Loucy (cell line): ENCODE measurements at regions not wholly inside any gene's neighbourhood (a gene's known extent, or its start where the extent isn't known, plus 50 kb on each side); places are given as distances from the start of the nearest gene placed in this dataset.

Experiments used
- H2AFZ ChIP-seq: fragments of 200-600 bp; sonication (generic); 2 replicates; pipeline ENCODE4 v1.6.0; 2016; ENCODE audit warnings: antibody characterized with exemption, mild to moderate bottlenecking, low read length, moderate library complexity
- H3F3A ChIP-seq: fragments of 200-600 bp; 2 replicates; pipeline ENCODE4 v1.6.0; 2016; ENCODE audit warnings: antibody characterized with exemption, low read depth, mild to moderate bottlenecking
- H3K27me3 ChIP-seq: fragments of 200-600 bp; sonication (generic); 2 replicates; pipeline ENCODE4 v1.6.1; 2014; ENCODE audit warnings: low read length, mild to moderate bottlenecking; ENCODE audit not compliant: insufficient read depth, poor library complexity, severe bottlenecking
- H3K36me3 ChIP-seq: fragments of 200-600 bp; sonication (generic); 2 replicates; pipeline ENCODE4 v1.6.1; 2016; ENCODE audit warnings: low read length; ENCODE audit not compliant: insufficient read depth
- H3K4me1 ChIP-seq: fragments of 200-600 bp; sonication (generic); 2 replicates; pipeline ENCODE4 v1.5.1; 2014; ENCODE audit warnings: low read length, mild to moderate bottlenecking; ENCODE audit not compliant: insufficient read depth, poor library complexity, severe bottlenecking
- H3K4me2 ChIP-seq: fragments of 200-600 bp; sonication (generic); 2 replicates; pipeline ENCODE4 v1.6.0; 2014; ENCODE audit warnings: antibody characterized with exemption, low read length, low read depth, mild to moderate bottlenecking; ENCODE audit not compliant: poor library complexity, severe bottlenecking
- H3K4me3 ChIP-seq: fragments of 200-600 bp; sonication (generic); 2 replicates; pipeline ENCODE4 v1.5.1; 2014; ENCODE audit warnings: low read length, mild to moderate bottlenecking, mixed read lengths; ENCODE audit not compliant: poor library complexity, severe bottlenecking
- H3K79me2 ChIP-seq: fragments of 200-600 bp; sonication (generic); 2 replicates; pipeline ENCODE4 v1.6.1; 2014; ENCODE audit warnings: low read length; ENCODE audit not compliant: insufficient read depth
- H3K9ac ChIP-seq: fragments of 200-600 bp; sonication (generic); 2 replicates; pipeline ENCODE4 v1.6.0; 2014; ENCODE audit warnings: mild to moderate bottlenecking, low read depth, low read length, moderate library complexity; ENCODE audit not compliant: poor library complexity, severe bottlenecking
- H3K9me2 ChIP-seq: fragments of 200-600 bp; sonication (generic); replicated peaks from 2 replicates; pipeline ENCODE4 v1.6.1; 2016; ENCODE audit warnings: low read depth, low read length, mixed read lengths
- H3K9me3 ChIP-seq: fragments of 200-600 bp; sonication (generic); 2 replicates; pipeline ENCODE4 v1.6.1; 2014; ENCODE audit warnings: mild to moderate bottlenecking, antibody characterized with exemption, low read length, low read depth; ENCODE audit not compliant: insufficient read depth
- H4K20me1 ChIP-seq: fragments of 200-600 bp; sonication (generic); 2 replicates; pipeline ENCODE4 v1.6.0; 2014; ENCODE audit warnings: antibody characterized with exemption, low read length, mild to moderate bottlenecking; ENCODE audit not compliant: insufficient read depth, poor library complexity, severe bottlenecking
- CTCF ChIP-seq: fragments of 200-600 bp; sonication (generic); conservative IDR thresholded peaks from 2 replicates; pipeline ENCODE4 v1.5.1; 2014; ENCODE audit warnings: mild to moderate bottlenecking, antibody characterized with exemption, low read length
- EZH2phosphoT487 ChIP-seq: fragments of 200-600 bp; IDR thresholded peaks from 2 replicates; pipeline ENCODE4 v1.6.1; 2018; ENCODE audit warnings: antibody characterized with exemption, mild to moderate bottlenecking, moderate library complexity, borderline replicate concordance

- no peaks in the 10 kb centered on the region for H3K9me2 ChIP-seq
- H3K4me2 ChIP-seq: no peak overlapping the region
- H3K27me3 ChIP-seq: no peaks in the 10 kb centered on the region
- no peaks in the 10 kb centered on the region for H3F3A ChIP-seq
- no peaks in the 10 kb centered on the region for H3K4me1 ChIP-seq
- TF ChIP-seq EZH2phosphoT487 (no peak), CTCF (no peak)
- no peaks in the 10 kb centered on the region for H4K20me1 ChIP-seq
- no peak overlapping the region for H3K9ac ChIP-seq
- H3K79me2 ChIP-seq: no peaks in the 10 kb centered on the region
- H3K36me3 ChIP-seq: no peaks in the 10 kb centered on the region
- H3K9me3 ChIP-seq: no peaks in the 10 kb centered on the region
- H2AFZ ChIP-seq: no peak overlapping the region
- no peak overlapping the region for H3K4me3 ChIP-seq
These were observed 137.8 kb upstream of the ADAMTS9 start for GRCh38 chr3:64825404-64826120.

DNA sequence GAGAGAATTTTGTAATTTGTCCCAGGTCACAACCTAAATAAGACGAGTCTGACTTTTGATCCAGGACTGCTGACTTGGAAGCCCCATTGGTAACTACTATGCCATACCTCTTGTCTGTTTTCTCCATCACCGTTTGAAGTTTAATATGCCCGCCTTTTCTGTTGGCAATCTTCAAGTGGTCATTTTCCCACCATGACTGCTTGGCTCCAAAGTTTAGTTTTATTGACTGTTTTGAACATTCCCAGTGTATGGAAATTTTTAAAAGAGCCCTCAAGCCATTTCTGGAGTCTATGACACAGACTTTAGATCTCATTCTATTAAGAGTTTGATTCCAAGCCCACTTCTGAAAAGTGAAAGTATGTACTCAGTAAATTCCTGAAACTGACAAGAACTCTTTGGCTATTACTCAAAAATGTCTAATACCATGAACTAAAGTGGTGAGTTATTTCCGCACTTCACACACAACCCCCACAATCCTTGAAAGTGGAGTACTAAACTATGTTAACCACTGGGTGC lies 136.7 kb upstream of the ADAMTS9 start:
- Histone ChIP-seq H3K4me3 (no peak overlapping the region), H3K9me2 (no peaks in the 10 kb centered on the region), H3K4me2 (no peak overlapping the region), H3K27me3 (no peaks in the 10 kb centered on the region), H4K20me1 (no peaks in the 10 kb centered on the region), H3K36me3 (no peaks in the 10 kb centered on the region), H3F3A (no peaks in the 10 kb centered on the region), H3K9ac (no peak overlapping the region), H3K9me3 (no peaks in the 10 kb centered on the region), H3K79me2 (no peaks in the 10 kb centered on the region), H3K4me1 (no peaks in the 10 kb centered on the region), H2AFZ (no peak overlapping the region)
- no peak for TF ChIP-seq EZH2phosphoT487
- TF ChIP-seq CTCF: no peak

GRCh38 chr3:64818196-64818595 lies 130.4 kb upstream of the ADAMTS9 start:
- H3K9ac ChIP-seq: no peak overlapping the region
- no peaks in the 10 kb centered on the region for H4K20me1 ChIP-seq
- no peak overlapping the region for H3K4me3 ChIP-seq
- H2AFZ ChIP-seq: no peak overlapping the region
- no peaks in the 10 kb centered on the region for H3K36me3 ChIP-seq
- H3F3A ChIP-seq: no peaks in the 10 kb centered on the region
- no peaks in the 10 kb centered on the region for H3K4me1 ChIP-seq
- no peak overlapping the region for H3K4me2 ChIP-seq
- H3K27me3 ChIP-seq: no peaks in the 10 kb centered on the region
- H3K79me2 ChIP-seq: no peaks in the 10 kb centered on the region
- no peaks in the 10 kb centered on the region for H3K9me2 ChIP-seq
- no peak for TF ChIP-seq EZH2phosphoT487
- TF ChIP-seq CTCF: no peak
- no peaks in the 10 kb centered on the region for H3K9me3 ChIP-seq
